WTC11 (cell line): ENCODE measurements at regions not wholly inside any gene's neighbourhood (a gene's known extent, or its start where the extent isn't known, plus 50 kb on each side); places are given as distances from the start of the nearest gene placed in this dataset.

Experiments
- ATAC-seq: fragments of 200-7000 bp; cut with Tn5 transposase; 2 replicates; pipeline ENCODE4 v1.10.0; 2021; ENCODE audit warnings: mild to moderate bottlenecking, moderate library complexity
- CTCF ChIA-PET: fragments of 300-600 bp; sonication (Branson Sonifier 250); formaldehyde crosslinking; loops from one replicate; lab custom pipeline; 2021; ENCODE audit warnings: antibody characterized with exemption; lab: Charles Lee
- POLR2A ChIA-PET: fragments of 350-600 bp; sonication (Branson Sonifier 250); formaldehyde crosslinking; loops from one replicate; lab custom pipeline; 2021; ENCODE audit warnings: antibody characterized with exemption; lab: Charles Lee
- DNase-seq: peaks from one replicate; pipeline ENCODE4 v3.0.0; 2021; ENCODE audit warnings: low spot score
- H3K27ac Mint-ChIP-seq: 2 replicates; pipeline ENCODE4 v1.8.0; 2021; ENCODE audit warnings: mixed read lengths
- H3K27me3 Mint-ChIP-seq: 2 replicates; pipeline ENCODE4 v1.8.0; 2021; ENCODE audit warnings: low read depth, mild to moderate bottlenecking, moderate library complexity, mixed read lengths
- H3K36me3 Mint-ChIP-seq: 2 replicates; pipeline ENCODE4 v1.8.0; 2021; ENCODE audit warnings: mixed read lengths
- H3K4me1 Mint-ChIP-seq: 2 replicates; pipeline ENCODE4 v1.8.0; 2022; ENCODE audit warnings: mixed read lengths
- H3K4me3 Mint-ChIP-seq: 2 replicates; pipeline ENCODE4 v1.8.0; 2021; ENCODE audit warnings: mild to moderate bottlenecking, moderate library complexity, mixed read lengths
- H3K9me3 Mint-ChIP-seq: 2 replicates; pipeline ENCODE4 v1.8.0; 2021; ENCODE audit warnings: mixed read lengths
- AFF4 ChIP-seq: sonication (generic); formaldehyde crosslinking; IDR thresholded peaks from 2 replicates; pipeline ENCODE4 v1.8.1; 2023; ENCODE audit warnings: mild to moderate bottlenecking, missing genetic modification reagents, borderline replicate concordance
- ARID4B ChIP-seq: sonication (generic); formaldehyde crosslinking; IDR thresholded peaks from 2 replicates; pipeline ENCODE4 v1.8.0; 2023; ENCODE audit warnings: missing genetic modification reagents, mild to moderate bottlenecking, borderline replicate concordance
- ATF1 ChIP-seq: sonication (generic); formaldehyde crosslinking; IDR thresholded peaks from 2 replicates; pipeline ENCODE4 v1.8.1; 2023; ENCODE audit warnings: mild to moderate bottlenecking, moderate library complexity, missing genetic modification reagents
- ATF2 ChIP-seq: sonication (generic); formaldehyde crosslinking; IDR thresholded peaks from 2 replicates; pipeline ENCODE4 v1.8.1; 2022; ENCODE audit warnings: low read depth, missing genetic modification reagents, borderline replicate concordance
- CBFB ChIP-seq: sonication (generic); formaldehyde crosslinking; IDR thresholded peaks from 2 replicates; pipeline ENCODE4 v1.8.1; 2022; ENCODE audit warnings: mild to moderate bottlenecking, low read depth, missing genetic modification reagents
- CREM ChIP-seq: sonication (generic); formaldehyde crosslinking; IDR thresholded peaks from 2 replicates; pipeline ENCODE4 v1.8.1; 2022; ENCODE audit warnings: mild to moderate bottlenecking, missing genetic modification reagents, moderate library complexity
- E2F1 ChIP-seq: sonication (generic); formaldehyde crosslinking; IDR thresholded peaks from 2 replicates; pipeline ENCODE4 v1.8.0; 2022; ENCODE audit warnings: mild to moderate bottlenecking, missing genetic modification reagents
- E2F5 ChIP-seq: sonication (generic); formaldehyde crosslinking; IDR thresholded peaks from 2 replicates; pipeline ENCODE4 v1.8.1; 2022; ENCODE audit warnings: mild to moderate bottlenecking, moderate library complexity, missing genetic modification reagents
- ESRRA ChIP-seq: sonication (generic); formaldehyde crosslinking; IDR thresholded peaks from 2 replicates; pipeline ENCODE4 v1.8.1; 2022; ENCODE audit warnings: mild to moderate bottlenecking, missing genetic modification reagents, borderline replicate concordance
- ETV6 ChIP-seq: sonication (generic); formaldehyde crosslinking; IDR thresholded peaks from 2 replicates; pipeline ENCODE4 v1.8.1; 2022; ENCODE audit warnings: mild to moderate bottlenecking, missing genetic modification reagents
- FOXP1 ChIP-seq: sonication (generic); formaldehyde crosslinking; IDR thresholded peaks from 2 replicates; pipeline ENCODE4 v1.8.0; 2022; ENCODE audit warnings: missing genetic modification reagents, mild to moderate bottlenecking, moderate library complexity, borderline replicate concordance
- GRHL2 ChIP-seq: fragments of 250-450 bp; sonication (Bioruptor Pico); IDR thresholded peaks from 2 replicates; pipeline ENCODE4 v1.8.0; 2022; ENCODE audit warnings: mild to moderate bottlenecking, moderate library complexity; ENCODE audit not compliant: insufficient replicate concordance, severe bottlenecking
- MLX ChIP-seq: sonication (generic); formaldehyde crosslinking; IDR thresholded peaks from 2 replicates; pipeline ENCODE4 v1.8.1; 2023; ENCODE audit warnings: mild to moderate bottlenecking, missing genetic modification reagents, moderate library complexity
- NFATC4 ChIP-seq: fragments of 250-450 bp; sonication (Bioruptor Pico); IDR thresholded peaks from 2 replicates; pipeline ENCODE4 v1.9.0; 2021; ENCODE audit warnings: mild to moderate bottlenecking
- NFE2L1 ChIP-seq: sonication (generic); formaldehyde crosslinking; IDR thresholded peaks from 2 replicates; pipeline ENCODE4 v1.8.1; 2023; ENCODE audit warnings: missing genetic modification reagents
- SMAD4 ChIP-seq: sonication (generic); formaldehyde crosslinking; IDR thresholded peaks from 2 replicates; pipeline ENCODE4 v1.8.0; 2022; ENCODE audit warnings: mild to moderate bottlenecking, missing genetic modification reagents
- TCF7 ChIP-seq: sonication (generic); formaldehyde crosslinking; IDR thresholded peaks from 2 replicates; pipeline ENCODE4 v1.8.0; 2022; ENCODE audit warnings: mild to moderate bottlenecking, low read depth, missing genetic modification reagents, moderate library complexity
- USF1 ChIP-seq: sonication (generic); formaldehyde crosslinking; IDR thresholded peaks from 2 replicates; pipeline ENCODE4 v1.8.0; 2022; ENCODE audit warnings: mild to moderate bottlenecking, missing genetic modification reagents
- ZNF396 ChIP-seq: fragments of 250-450 bp; sonication (Bioruptor Pico); IDR thresholded peaks from 2 replicates; pipeline ENCODE4 v1.8.0; 2021; ENCODE audit warnings: mild to moderate bottlenecking, moderate library complexity, borderline replicate concordance

- Mint-ChIP-seq H3K9me3 (peaks cover 83% of the 10 kb centered on the region), H3K27ac (no peak overlapping the region), H3K4me3 (no peak overlapping the region), H3K4me1 (no peaks in the 10 kb centered on the region), H3K36me3 (peaks cover 66% of the 10 kb centered on the region), H3K27me3 (peaks cover 19% of the 10 kb centered on the region)
- TF ChIP-seq USF1 (CRISPR knock-in tag) (no peak), TCF7 (CRISPR knock-in tag) (no peak), NFE2L1 (CRISPR knock-in tag) (no peak), ATF2 (no peak), SMAD4 (no peak), CREM (CRISPR knock-in tag) (no peak), MLX (CRISPR knock-in tag) (no peak), ESRRA (no peak), ARID4B (CRISPR knock-in tag) (no peak), E2F1 (no peak), ZNF396 (no peak), E2F5 (CRISPR knock-in tag) (no peak), CBFB (CRISPR knock-in tag) (no peak), GRHL2 (CRISPR knock-in tag) (no peak), ATF1 (CRISPR knock-in tag) (no peak), ETV6 (CRISPR knock-in tag) (no peak), NFATC4 (CRISPR knock-in tag) (no peak), AFF4 (CRISPR knock-in tag) (no peak), FOXP1 (CRISPR knock-in tag) (no peak)
- ATAC-seq = no peak
- DNase-seq = no peak
- POLR2A ChIA-PET = no interaction called here
- CTCF ChIA-PET = no interaction called here
These were observed 524.8 kb upstream of the EEF2KMT start for GRCh38 chr16:5622234-5622884.
